ENCODE measurements at regions not wholly inside any gene's neighbourhood (a gene's known extent, or its start where the extent isn't known, plus 50 kb on each side); places are given as distances from the start of the nearest gene placed in this dataset.

DNA sequence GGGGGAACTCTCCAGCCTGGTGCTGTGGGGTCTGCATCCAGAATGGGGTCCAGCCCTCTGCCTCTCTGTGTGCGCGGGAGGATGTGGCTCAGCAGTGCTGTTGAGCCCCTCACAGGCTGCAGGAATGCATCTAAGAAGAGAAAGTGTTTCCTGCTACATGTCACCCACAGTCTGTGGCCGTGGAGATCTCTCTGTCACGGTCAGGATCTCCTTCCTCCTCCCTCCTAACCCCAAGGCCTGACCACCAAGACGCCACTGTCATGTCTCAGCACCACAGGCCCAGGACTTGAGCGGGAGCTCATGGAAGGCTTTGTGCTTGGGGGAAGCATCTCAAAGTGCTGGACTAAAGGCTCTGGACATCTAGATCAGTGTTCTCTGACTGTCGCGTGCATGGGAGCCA, 90.1 kb downstream of the SREK1 start:
- TF ChIP-seq, protein P1, sequence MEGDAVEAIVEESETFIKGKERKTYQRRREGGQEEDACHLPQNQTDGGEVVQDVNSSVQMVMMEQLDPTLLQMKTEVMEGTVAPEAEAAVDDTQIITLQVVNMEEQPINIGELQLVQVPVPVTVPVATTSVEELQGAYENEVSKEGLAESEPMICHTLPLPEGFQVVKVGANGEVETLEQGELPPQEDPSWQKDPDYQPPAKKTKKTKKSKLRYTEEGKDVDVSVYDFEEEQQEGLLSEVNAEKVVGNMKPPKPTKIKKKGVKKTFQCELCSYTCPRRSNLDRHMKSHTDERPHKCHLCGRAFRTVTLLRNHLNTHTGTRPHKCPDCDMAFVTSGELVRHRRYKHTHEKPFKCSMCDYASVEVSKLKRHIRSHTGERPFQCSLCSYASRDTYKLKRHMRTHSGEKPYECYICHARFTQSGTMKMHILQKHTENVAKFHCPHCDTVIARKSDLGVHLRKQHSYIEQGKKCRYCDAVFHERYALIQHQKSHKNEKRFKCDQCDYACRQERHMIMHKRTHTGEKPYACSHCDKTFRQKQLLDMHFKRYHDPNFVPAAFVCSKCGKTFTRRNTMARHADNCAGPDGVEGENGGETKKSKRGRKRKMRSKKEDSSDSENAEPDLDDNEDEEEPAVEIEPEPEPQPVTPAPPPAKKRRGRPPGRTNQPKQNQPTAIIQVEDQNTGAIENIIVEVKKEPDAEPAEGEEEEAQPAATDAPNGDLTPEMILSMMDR (IDR thresholded peaks at IDR 0.05; ENCODE audit: low read depth, low read length): no peak
- TF ChIP-seq, protein P2, sequence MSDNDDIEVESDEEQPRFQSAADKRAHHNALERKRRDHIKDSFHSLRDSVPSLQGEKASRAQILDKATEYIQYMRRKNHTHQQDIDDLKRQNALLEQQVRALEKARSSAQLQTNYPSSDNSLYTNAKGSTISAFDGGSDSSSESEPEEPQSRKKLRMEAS (IDR thresholded peaks at IDR 0.05; ENCODE audit: low read depth, low read length): no peak
- TF ChIP-seq POLR2A (IDR thresholded peaks at IDR 0.05; ENCODE audit: extremely low read depth, insufficient read length): no peak
- TF ChIP-seq MYC (IDR thresholded peaks at IDR 0.05; ENCODE audit: low read depth, low read length): no peak

All from NB4 (cell line).